Peyer's patch (tissue), 4 donors: ENCODE measurements at regions not wholly inside any gene's neighbourhood (a gene's known extent, or its start where the extent isn't known, plus 50 kb on each side); places are given as distances from the start of the nearest gene placed in this dataset.

Experiments
- POLR2A ChIP-seq, 2 donors: fragments of 450-650 bp; IDR thresholded peaks; one replicate each; pipeline ENCODE4 v1.5.1; 2017; ENCODE audit warnings: antibody characterized with exemption in 2 of 2, mild to moderate bottlenecking in 2 of 2, moderate library complexity in 2 of 2
- TF ChIP-seq, protein P1 (sequence below), 6 experiments: fragments of 450-650 bp in 4 of 6; fragments of 200-600 bp in 2 of 6; sonication (generic) in 1 of 6; IDR thresholded peaks; one replicate each; pipeline ENCODE4 v1.5.1; 2017 to 2019; ENCODE audit warnings: antibody characterized with exemption in 6 of 6, mild to moderate bottlenecking in 3 of 6, moderate library complexity in 1 of 6

GRCh38 chr16:48438414-48438813 is 53.2 kb upstream of the SIAH1 start:
- TF ChIP-seq, protein P1, sequence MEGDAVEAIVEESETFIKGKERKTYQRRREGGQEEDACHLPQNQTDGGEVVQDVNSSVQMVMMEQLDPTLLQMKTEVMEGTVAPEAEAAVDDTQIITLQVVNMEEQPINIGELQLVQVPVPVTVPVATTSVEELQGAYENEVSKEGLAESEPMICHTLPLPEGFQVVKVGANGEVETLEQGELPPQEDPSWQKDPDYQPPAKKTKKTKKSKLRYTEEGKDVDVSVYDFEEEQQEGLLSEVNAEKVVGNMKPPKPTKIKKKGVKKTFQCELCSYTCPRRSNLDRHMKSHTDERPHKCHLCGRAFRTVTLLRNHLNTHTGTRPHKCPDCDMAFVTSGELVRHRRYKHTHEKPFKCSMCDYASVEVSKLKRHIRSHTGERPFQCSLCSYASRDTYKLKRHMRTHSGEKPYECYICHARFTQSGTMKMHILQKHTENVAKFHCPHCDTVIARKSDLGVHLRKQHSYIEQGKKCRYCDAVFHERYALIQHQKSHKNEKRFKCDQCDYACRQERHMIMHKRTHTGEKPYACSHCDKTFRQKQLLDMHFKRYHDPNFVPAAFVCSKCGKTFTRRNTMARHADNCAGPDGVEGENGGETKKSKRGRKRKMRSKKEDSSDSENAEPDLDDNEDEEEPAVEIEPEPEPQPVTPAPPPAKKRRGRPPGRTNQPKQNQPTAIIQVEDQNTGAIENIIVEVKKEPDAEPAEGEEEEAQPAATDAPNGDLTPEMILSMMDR (IDR thresholded peaks at IDR 0.05) = no peak
- TF ChIP-seq POLR2A (IDR thresholded peaks at IDR 0.05) = no peak
